HG02763 (cell line): ENCODE measurements at regions not wholly inside any gene's neighbourhood (a gene's known extent, or its start where the extent isn't known, plus 50 kb on each side); places are given as distances from the start of the nearest gene placed in this dataset.
"Not testable (repeated sequence)": the region's sequence is repeated elsewhere in the genome, so short reads cannot be mapped to it uniquely, and the experiment has no call there.

ENCODE experiments used
- ATAC-seq: cut with Tn5 transposase; IDR thresholded peaks from one replicate; pipeline ENCODE4 v1.9.1; 2021; ENCODE audit warnings: mild to moderate bottlenecking, moderate library complexity; ENCODE audit not compliant: unreplicated experiment

DNA sequence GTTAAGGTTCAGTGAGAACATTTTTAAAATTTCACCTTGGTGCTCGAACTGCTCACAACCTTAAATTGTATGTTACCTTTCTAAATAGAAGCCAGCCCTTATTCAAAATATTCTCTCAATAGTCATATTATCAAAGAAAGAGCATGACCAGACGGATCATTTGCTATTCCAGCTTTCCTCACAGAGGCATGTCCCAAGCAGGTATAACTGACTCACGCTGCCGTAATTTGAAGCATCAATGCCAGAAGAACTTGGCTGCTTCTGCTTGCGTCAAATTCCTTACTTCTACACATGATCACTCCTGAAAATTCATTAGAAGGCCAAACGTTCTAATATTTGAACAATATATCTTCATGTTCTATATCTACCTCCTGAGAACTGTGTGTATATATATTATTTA, 69.5 kb upstream of the VGLL4 start:
- ATAC-seq: no peak

DNA sequence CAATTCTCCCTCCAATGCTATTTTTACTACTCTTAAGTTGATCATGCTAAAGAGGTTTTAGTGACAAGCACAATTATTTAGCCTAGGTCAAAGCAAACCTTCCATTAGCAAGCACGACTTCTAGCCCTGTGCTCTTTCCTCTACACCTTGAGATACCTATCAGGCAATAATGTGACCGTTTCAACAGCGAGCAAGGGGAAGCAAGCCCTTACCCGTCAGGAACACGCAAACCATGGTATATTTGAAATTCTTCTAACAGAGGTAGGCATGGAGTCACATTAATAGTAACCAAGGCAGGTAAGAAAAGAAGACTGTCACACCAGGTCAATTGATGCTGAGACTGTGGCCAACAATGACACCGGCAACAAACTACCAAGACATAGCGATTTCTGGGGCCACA, 68.9 kb upstream of the VGLL4 start:
- ATAC-seq: no peak

GRCh38 chr3:11711876-11712275, 68.2 kb upstream of the VGLL4 start:
- no peak for ATAC-seq

- no peak for ATAC-seq
Observed at GRCh38 chr3:11709782-11710181, 66.1 kb upstream of the VGLL4 start.

DNA sequence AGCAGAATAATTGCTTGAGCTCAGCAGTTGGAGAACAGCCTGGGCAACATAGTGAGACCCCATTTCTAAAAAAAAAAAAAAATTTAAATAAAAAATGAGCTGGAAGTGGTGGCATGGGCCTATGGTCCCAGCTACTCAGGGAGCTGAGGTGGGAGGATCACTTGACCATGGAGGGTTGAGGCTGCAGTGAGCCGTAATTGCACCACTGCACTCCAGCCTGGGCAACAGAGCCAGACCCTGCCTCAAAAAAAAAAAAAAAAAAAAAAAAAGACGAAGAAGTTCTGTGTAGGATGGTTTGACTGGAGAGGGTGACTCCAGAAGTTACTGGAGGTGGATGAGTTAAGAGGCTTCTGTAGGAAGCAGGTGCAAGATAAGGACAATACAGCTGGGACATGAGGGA, 63.4 kb upstream of the VGLL4 start:
- ATAC-seq: not testable (repeated sequence)

DNA sequence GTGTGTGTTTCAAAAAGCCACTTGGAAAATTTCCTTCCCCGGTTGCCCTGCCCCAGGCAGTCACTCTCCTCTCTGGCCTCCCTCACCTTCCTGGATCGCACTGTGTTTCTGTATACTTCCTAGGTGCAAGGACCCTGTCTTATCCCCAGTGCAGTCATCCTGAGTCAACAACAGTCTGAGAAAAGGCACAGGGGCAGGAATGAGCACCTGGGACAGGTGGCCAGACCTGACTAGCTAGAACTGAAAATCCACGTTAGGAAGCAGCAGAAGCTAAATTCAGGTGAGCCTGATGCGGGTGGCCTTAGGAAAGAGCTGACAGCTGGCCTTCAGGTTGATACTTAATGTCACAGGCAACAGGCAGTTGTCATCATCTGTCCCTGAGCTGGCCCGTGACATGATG, 62.9 kb upstream of the VGLL4 start:
- no peak for ATAC-seq

DNA sequence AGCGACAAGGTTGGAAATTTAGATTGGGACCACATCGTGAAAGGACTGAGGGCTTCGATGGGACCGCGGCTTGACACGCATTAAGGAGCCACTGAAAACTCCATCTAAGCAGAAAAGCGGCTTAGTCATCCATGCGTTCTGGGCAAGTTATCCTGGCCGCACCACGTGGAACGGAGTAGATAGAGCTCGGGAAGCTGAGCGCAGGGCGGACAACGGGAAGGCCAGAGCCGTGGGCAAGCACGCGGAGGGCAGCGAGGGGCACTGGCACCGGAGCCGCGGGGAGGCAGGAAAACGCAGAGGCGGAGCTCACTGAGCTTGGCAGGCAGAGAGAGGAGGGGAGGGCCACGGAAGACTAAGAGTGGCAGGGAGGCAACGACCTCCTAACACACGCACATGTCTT, 61.3 kb upstream of the VGLL4 start:
- no peak for ATAC-seq

DNA sequence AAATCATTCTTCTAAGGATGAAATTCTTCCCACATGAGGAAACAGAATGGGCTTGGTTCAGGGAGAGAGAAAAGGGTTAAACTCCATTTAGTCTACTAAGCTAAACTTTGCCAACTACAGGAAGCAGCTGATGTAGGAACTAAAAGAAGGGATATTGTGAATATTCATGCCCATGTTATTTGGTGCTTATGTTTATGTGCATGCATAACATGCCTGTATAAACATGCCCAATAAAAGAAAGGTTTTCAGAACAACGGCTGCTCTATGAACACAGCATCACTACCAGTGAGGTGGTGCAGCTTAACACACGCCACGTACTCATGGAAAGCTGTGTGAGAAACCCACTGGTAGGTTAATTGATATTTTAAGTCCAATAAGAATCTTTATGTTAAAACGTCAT, 59.4 kb upstream of the VGLL4 start:
- ATAC-seq: no peak

GRCh38 chr3:11699083-11699427, 55.3 kb upstream of the VGLL4 start:
- ATAC-seq: no peak

- ATAC-seq: no peak
Observed at GRCh38 chr3:11698326-11699082, 54.8 kb upstream of the VGLL4 start.

DNA sequence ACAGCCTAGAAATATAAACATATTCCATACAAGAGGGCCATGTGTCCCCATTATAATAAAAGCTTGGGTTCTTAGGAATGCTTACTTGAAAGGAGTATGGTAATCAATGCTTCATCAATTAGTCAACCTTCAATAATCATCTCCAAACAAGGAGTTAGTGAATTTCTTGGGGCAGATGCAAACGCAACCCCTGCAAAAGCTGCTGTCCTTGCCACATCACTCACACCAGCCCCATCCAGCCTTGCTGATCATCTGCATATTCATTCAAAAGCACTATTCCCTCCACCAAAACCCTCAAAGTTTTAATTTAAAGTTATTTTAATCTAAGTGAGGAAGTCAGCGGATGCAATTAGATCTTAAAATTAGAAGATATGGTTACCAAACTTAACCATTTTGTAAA, 54.0 kb upstream of the VGLL4 start:
- no peak for ATAC-seq

GRCh38 chr3:11696054-11696453, 52.3 kb upstream of the VGLL4 start:
- no peak for ATAC-seq
